ENCODE measurements at regions not wholly inside any gene's neighbourhood (a gene's known extent, or its start where the extent isn't known, plus 50 kb on each side); places are given as distances from the start of the nearest gene placed in this dataset.

DNA sequence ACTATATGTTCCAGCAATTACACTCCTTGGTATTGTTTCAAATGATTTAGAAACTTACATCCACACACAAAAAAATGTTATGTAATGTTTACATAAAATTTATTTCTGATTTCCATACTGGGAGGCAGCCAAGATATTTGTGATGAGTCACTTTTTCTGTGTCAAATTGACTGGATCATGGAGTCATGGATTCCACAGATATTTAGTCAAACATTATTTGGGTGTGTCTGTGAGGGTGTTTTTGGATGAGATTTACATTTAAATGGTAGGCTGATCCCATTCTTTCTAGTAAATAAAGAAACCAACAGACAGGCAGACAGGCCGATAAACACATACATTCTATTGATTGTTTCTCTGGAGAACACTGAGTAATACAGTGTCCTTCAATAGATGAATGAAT, 562.8 kb downstream of the SLITRK6 start:
- H3K4me2 ChIP-seq, result peak overlapping the region; percentile 41
- H3K27ac ChIP-seq, result no peak overlapping the region
- intact Hi-C loops (cut with micrococcal nuclease; ENCODE audit: unreplicated experiment), result no loop called here
- no peaks in the 10 kb centered on the region; the same call in 1 of the 2 replicates for H3K9me3 ChIP-seq (ENCODE audit: insufficient read depth, low read depth)
- H3K27me3 ChIP-seq (ENCODE audit: insufficient read depth, low read depth), result no peaks in the 10 kb centered on the region
- no peaks in the 10 kb centered on the region for H3K36me3 ChIP-seq (ENCODE audit: low read depth)
- POLR2A ChIA-PET (ENCODE audit: unreplicated experiment), result no interaction called here
- peak; percentile 3 to 63 for DNase-seq
- CTCF ChIA-PET, result no interaction called here
- H3K4me1 ChIP-seq (replicated peaks; ENCODE audit: insufficient read depth), result peaks cover 13% of the 10 kb centered on the region; the same call in 1 of the 2 replicates
- 0 out of 2 replicates have a peak overlapping the region, but pooled peaks have one; percentile 24 for H3K4me3 ChIP-seq
- H3K79me2 ChIP-seq (ENCODE audit: low read depth), result no peaks in the 10 kb centered on the region
- no peaks in the 10 kb centered on the region for H3F3A ChIP-seq (ENCODE audit: insufficient read depth, low read depth)
- no peak overlapping the region for H2AFZ ChIP-seq
- no TSS peak for BruUV-seq (replicated peaks)
- peaks cover 3% of the 10 kb centered on the region for H3K9me2 ChIP-seq (ENCODE audit: insufficient read depth)
- TF ChIP-seq, protein P1, sequence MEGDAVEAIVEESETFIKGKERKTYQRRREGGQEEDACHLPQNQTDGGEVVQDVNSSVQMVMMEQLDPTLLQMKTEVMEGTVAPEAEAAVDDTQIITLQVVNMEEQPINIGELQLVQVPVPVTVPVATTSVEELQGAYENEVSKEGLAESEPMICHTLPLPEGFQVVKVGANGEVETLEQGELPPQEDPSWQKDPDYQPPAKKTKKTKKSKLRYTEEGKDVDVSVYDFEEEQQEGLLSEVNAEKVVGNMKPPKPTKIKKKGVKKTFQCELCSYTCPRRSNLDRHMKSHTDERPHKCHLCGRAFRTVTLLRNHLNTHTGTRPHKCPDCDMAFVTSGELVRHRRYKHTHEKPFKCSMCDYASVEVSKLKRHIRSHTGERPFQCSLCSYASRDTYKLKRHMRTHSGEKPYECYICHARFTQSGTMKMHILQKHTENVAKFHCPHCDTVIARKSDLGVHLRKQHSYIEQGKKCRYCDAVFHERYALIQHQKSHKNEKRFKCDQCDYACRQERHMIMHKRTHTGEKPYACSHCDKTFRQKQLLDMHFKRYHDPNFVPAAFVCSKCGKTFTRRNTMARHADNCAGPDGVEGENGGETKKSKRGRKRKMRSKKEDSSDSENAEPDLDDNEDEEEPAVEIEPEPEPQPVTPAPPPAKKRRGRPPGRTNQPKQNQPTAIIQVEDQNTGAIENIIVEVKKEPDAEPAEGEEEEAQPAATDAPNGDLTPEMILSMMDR (conservative IDR thresholded peaks at IDR 0.05), result no peak
- TF ChIP-seq EZH2 (IDR thresholded peaks at IDR 0.05; ENCODE audit: low read depth), result no peak
- H4K20me1 ChIP-seq (ENCODE audit: insufficient read depth), result no peaks in the 10 kb centered on the region

DNA sequence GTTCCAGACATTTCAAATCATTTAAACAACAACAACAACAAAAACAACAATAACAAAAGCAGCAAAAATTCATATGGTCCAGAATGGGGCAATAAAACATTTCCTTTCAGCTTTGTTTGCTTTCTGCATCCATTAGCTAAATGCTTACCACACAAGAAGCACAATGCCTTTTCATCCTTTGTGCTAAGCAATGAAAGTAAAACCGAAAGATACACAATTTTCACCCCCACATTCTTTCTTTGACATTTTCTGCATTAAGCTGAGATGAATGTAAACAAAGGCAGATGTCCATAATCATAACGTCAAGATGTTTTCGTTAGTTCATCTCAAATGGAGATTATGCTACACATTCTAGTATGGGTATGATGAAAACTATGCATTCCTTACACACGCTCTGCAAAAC, 568.5 kb downstream of the SLITRK6 start:
- intact Hi-C loops (cut with micrococcal nuclease; ENCODE audit: unreplicated experiment), result no loop called here
- Histone ChIP-seq H3K4me3 (no peak overlapping the region), H3K4me1 (replicated peaks; ENCODE audit: insufficient read depth) (no peaks in the 10 kb centered on the region), H3K9me2 (ENCODE audit: insufficient read depth) (peaks cover 3% of the 10 kb centered on the region; the same call in 1 of the 2 replicates), H4K20me1 (ENCODE audit: insufficient read depth) (no peaks in the 10 kb centered on the region), H3F3A (ENCODE audit: insufficient read depth, low read depth) (no peaks in the 10 kb centered on the region), H3K27ac (no peak overlapping the region), H3K79me2 (ENCODE audit: low read depth) (no peaks in the 10 kb centered on the region), H3K4me2 (no peak overlapping the region), H3K9me3 (ENCODE audit: insufficient read depth, low read depth) (no peaks in the 10 kb centered on the region), H2AFZ (no peak overlapping the region), H3K27me3 (ENCODE audit: insufficient read depth, low read depth) (no peaks in the 10 kb centered on the region), H3K36me3 (ENCODE audit: low read depth) (no peaks in the 10 kb centered on the region)
- no TSS peak for BruUV-seq (replicated peaks)
- POLR2A ChIA-PET (ENCODE audit: unreplicated experiment), result no interaction called here
- CTCF ChIA-PET, result no interaction called here
- DNase-seq, result no peak
- no peak for TF ChIP-seq EZH2 (IDR thresholded peaks at IDR 0.05; ENCODE audit: low read depth)
- TF ChIP-seq, protein P1 (conservative IDR thresholded peaks at IDR 0.05), result no peak

DNA sequence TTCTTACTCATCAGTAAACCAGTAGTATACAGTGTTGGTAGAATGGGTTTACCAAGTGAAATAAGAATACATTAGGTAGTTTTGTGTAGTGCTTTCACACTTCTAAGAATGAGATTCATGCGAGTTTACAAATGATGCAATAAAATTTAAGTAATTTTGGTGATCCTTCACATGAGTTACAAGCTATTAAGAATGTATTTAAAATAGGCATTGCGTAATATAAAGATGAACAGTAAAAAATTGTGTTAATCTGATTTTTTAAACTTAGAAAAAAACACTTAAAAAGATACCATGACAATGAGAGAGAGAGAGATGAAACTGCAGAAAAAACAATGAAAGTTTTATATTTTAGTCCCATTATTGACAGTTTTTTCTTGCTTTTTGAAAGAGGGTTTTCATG, 570.5 kb downstream of the SLITRK6 start:
- no TSS peak for BruUV-seq (replicated peaks)
- no peak for DNase-seq

More for the DNA sequence above, 570.5 kb downstream of the SLITRK6 start:
- Histone ChIP-seq H3K79me2 (ENCODE audit: low read depth) (no peaks in the 10 kb centered on the region), H3K4me2 (no peak overlapping the region), H3K9me2 (ENCODE audit: insufficient read depth) (no peaks in the 10 kb centered on the region), H3K4me1 (replicated peaks; ENCODE audit: insufficient read depth) (no peaks in the 10 kb centered on the region), H3K36me3 (ENCODE audit: low read depth) (no peaks in the 10 kb centered on the region), H3K4me3 (no peak overlapping the region), H2AFZ (no peak overlapping the region), H3K9me3 (ENCODE audit: insufficient read depth, low read depth) (no peaks in the 10 kb centered on the region), H3K27ac (no peak overlapping the region), H3F3A (ENCODE audit: insufficient read depth, low read depth) (no peaks in the 10 kb centered on the region), H3K27me3 (ENCODE audit: insufficient read depth, low read depth) (no peaks in the 10 kb centered on the region), H4K20me1 (ENCODE audit: insufficient read depth) (no peaks in the 10 kb centered on the region)
- intact Hi-C loops (cut with micrococcal nuclease; ENCODE audit: unreplicated experiment), result no loop called here
- no peak for TF ChIP-seq EZH2 (IDR thresholded peaks at IDR 0.05; ENCODE audit: low read depth)
- TF ChIP-seq, protein P1 (conservative IDR thresholded peaks at IDR 0.05), result no peak
- ChIA-PET CTCF (no interaction called here), POLR2A (ENCODE audit: unreplicated experiment) (no interaction called here)

Measured in PC-9 (cell line).